Prostate gland (tissue), 2 donors: ENCODE measurements at regions not wholly inside any gene's neighbourhood (a gene's known extent, or its start where the extent isn't known, plus 50 kb on each side); places are given as distances from the start of the nearest gene placed in this dataset.

ENCODE experiments used
- DNase-seq: peaks from one replicate; pipeline ENCODE4 v3.0.0-alpha.2; 2019; ENCODE audit warnings: low spot score
- H3K27ac ChIP-seq, 2 donors: fragments of 200-600 bp; sonication (generic); 2 replicates each; pipeline ENCODE4 v1.5.1; 2017 to 2019
- H3K27me3 ChIP-seq: fragments of 200-600 bp; sonication (generic); replicated peaks from 2 replicates; pipeline ENCODE4 v1.5.1; 2019; ENCODE audit not compliant: insufficient read depth
- H3K36me3 ChIP-seq, 2 donors: fragments of 200-600 bp; sonication (generic); 1 replicate in 1 of 2; 2 replicates in 1 of 2; pipeline versions ENCODE4 v1.5.1 to v1.8.1; 2017 to 2019
- H3K4me1 ChIP-seq: fragments of 200-600 bp; sonication (generic); replicated peaks from 2 replicates; pipeline ENCODE4 v1.5.1; 2019
- H3K4me3 ChIP-seq, 2 donors: fragments of 200-600 bp; sonication (generic); 2 replicates each; pipeline ENCODE4 v1.5.1; 2017 to 2019
- H3K9me3 ChIP-seq: fragments of 200-600 bp; sonication (generic); 2 replicates; pipeline ENCODE4 v1.5.1; 2017
- CTCF ChIP-seq, 4 experiments: fragments of 200-600 bp in 2 of 4; fragments of 450-650 bp in 2 of 4; sonication (generic) in 2 of 4; IDR thresholded peaks; 1 replicate in 3 of 4; 2 replicates in 1 of 4; pipeline ENCODE4 v1.5.1; 2016 to 2019; ENCODE audit warnings: antibody characterized with exemption in 4 of 4, mild to moderate bottlenecking in 2 of 4, moderate library complexity in 2 of 4
- POLR2A ChIP-seq: fragments of 450-650 bp; IDR thresholded peaks from one replicate; pipeline ENCODE4 v1.6.1; 2016; ENCODE audit warnings: antibody characterized with exemption, mild to moderate bottlenecking
- POLR2AphosphoS5 ChIP-seq: sonication (generic); formaldehyde crosslinking; IDR thresholded peaks from one replicate; pipeline ENCODE4 v1.6.1; 2017; ENCODE audit warnings: antibody characterized with exemption
- WGBS: methylation state at CpG from one replicate; pipeline ENCODE4 v1.1.5; 2018; 5-methylcytosine and 5-hydroxymethylcytosine counted together
- intact Hi-C: fragments of 100-400 bp; cut with DNase I; formaldehyde crosslinking; loops from one replicate; pipeline ENCODE4 v1.14.2; 2022

DNA sequence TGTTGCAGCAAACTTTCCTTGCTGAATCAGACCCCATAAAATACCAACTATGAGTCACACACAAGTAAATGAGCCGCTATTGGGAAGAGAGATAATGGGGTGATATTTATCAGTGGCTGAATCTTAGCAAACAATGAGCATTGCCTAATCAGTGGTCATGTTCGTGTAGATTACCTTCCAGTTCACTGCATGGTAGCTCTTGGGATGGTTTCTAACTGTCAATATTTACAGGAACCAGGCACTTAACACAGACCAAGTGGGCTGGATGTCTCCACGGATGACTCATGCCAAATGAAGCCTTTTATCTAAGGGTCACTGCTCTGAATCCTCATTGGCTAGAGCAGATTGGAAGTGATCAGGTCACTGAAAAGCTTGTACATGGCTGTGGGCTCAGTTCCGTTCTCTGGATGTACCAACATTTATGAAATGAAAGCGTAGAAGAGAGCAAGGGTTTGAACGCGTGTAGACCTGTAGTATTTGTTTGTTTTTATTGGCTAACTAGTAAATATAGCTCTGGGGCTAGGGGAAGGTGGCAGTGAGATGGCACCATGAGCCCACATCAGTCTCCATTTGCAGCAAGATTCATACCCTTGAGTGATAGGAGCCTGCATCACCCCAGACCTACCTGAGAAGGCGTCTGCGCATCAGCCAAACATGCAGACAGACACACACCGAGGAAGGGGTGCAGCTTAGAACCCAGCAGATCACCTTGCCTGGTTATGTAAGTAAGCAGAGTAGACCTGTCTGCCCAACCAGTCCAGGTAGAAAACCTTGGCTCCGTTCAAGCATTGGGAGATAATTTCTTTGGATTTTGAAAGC lies 153.3 kb downstream of the TOMM20 start:
- TF ChIP-seq POLR2A (no peak), POLR2AphosphoS5 (peak; percentile 60)
- no peaks in the 10 kb centered on the region for H3K9me3 ChIP-seq
- intact Hi-C loops, result no loop called here
- no peak for DNase-seq
- H3K4me3 ChIP-seq, result no peak overlapping the region
- WGBS, result 73% methylated on average over 11 of the region's 11 CpGs
- H3K27me3 ChIP-seq, result no peaks in the 10 kb centered on the region
- H3K4me1 ChIP-seq, result peaks cover 22% of the 10 kb centered on the region
- no peak overlapping the region for H3K27ac ChIP-seq
- no peaks in the 10 kb centered on the region for H3K36me3 ChIP-seq

GRCh38 chr1:234973426-234974250 lies 155.0 kb downstream of the TOMM20 start:
- peak; percentile 79 for TF ChIP-seq POLR2AphosphoS5
- no peak for TF ChIP-seq POLR2A
- no peaks in the 10 kb centered on the region for H3K36me3 ChIP-seq
- H3K4me3 ChIP-seq, result no peak overlapping the region
- WGBS, result 42% methylated on average over 10 of the region's 10 CpGs
- H3K27me3 ChIP-seq, result no peaks in the 10 kb centered on the region
- DNase-seq, result peak; percentile 43
- intact Hi-C loops, result loop anchor here (5.0 kb wide), 2 partner anchors 251 to 361 kb away; partner anchors contain the start of gene IRF2BP2
- peaks cover 16% of the 10 kb centered on the region for H3K4me1 ChIP-seq
- H3K9me3 ChIP-seq, result no peaks in the 10 kb centered on the region
- peak overlapping the region; percentile 4 to 32 for H3K27ac ChIP-seq

GRCh38 chr1:234972411-234973191 lies 156.0 kb downstream of the TOMM20 start:
- H3K36me3 ChIP-seq, result no peaks in the 10 kb centered on the region
- TF ChIP-seq CTCF (IDR thresholded peaks at IDR 0.05) (no peak), POLR2AphosphoS5 (no peak), POLR2A (no peak)
- intact Hi-C loops, result loop anchor here (5.0 kb wide), 2 partner anchors 250 to 360 kb away; partner anchors contain the start of gene IRF2BP2
- no peaks in the 10 kb centered on the region for H3K9me3 ChIP-seq
- 93% methylated on average over 19 of the region's 19 CpGs for WGBS
- DNase-seq, result no peak
- H3K4me3 ChIP-seq, result no peak overlapping the region
- peaks cover 9% of the 10 kb centered on the region for H3K4me1 ChIP-seq
- H3K27me3 ChIP-seq, result no peaks in the 10 kb centered on the region
- H3K27ac ChIP-seq, result no peak overlapping the region

- no peak for DNase-seq
- TF ChIP-seq CTCF (IDR thresholded peaks at IDR 0.05), result no peak
- no peak for TF ChIP-seq POLR2AphosphoS5
- TF ChIP-seq POLR2A, result no peak
- peak overlapping the region; percentile 72 for H3K27ac ChIP-seq
- H3K4me3 ChIP-seq, result no peak overlapping the region
- intact Hi-C loops, result loop anchor here (5.0 kb wide), 2 partner anchors 249 to 359 kb away; partner anchors contain the start of gene IRF2BP2
- H3K27me3 ChIP-seq, result no peaks in the 10 kb centered on the region
- no peaks in the 10 kb centered on the region for H3K36me3 ChIP-seq
- peaks cover 9% of the 10 kb centered on the region for H3K4me1 ChIP-seq
- WGBS, result 83% methylated on average over 9 of the region's 9 CpGs
- H3K9me3 ChIP-seq, result no peaks in the 10 kb centered on the region
These were observed 156.9 kb downstream of the TOMM20 start for GRCh38 chr1:234971586-234972297.

DNA sequence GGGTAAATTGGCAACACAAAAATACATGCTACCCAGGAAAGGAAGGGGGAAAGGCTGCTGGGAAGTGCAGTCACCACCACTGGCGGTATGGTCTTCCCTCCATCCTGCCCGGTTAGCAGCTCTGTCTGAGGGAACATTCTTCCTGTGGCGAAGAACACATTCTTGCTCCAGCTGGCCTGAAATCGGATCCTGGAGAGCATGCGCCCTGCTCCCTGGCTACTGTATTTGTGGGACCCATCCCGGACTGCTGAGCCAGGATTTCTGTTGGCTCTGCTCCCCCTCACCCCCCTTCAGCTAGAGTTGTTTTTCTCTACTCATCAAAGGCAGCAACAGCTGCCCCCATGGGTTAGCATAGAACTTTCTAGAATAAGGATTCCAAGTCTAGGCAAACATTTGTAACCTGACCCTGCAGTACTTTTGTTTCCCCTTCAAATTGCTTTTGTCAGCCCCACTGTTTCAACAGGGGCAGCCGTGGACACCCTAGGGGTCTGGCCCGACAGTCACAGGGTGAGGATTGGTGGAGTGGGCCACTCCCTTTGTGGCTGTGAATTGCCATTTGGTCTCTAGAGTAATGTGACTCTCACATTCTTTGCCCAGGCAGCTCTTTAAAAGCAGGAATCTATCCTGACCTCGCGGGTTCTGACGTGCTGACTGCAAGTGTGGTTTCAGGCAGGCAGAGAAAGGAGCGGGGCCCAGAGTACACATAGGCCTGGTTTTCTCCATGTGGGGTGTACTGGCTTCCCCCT lies 157.7 kb downstream of the TOMM20 start:
- TF ChIP-seq POLR2A (no peak), POLR2AphosphoS5 (peak; percentile 46)
- no peaks in the 10 kb centered on the region for H3K36me3 ChIP-seq
- 19% methylated on average over 12 of the region's 12 CpGs for WGBS
- H3K9me3 ChIP-seq, result no peaks in the 10 kb centered on the region
- H3K27ac ChIP-seq, result peak overlapping the region; percentile 72
- intact Hi-C loops, result loop anchor here (5.0 kb wide), 2 partner anchors 249 to 359 kb away; partner anchors contain the start of gene IRF2BP2
- H3K4me1 ChIP-seq, result peaks cover 9% of the 10 kb centered on the region
- peak; percentile 68 for DNase-seq
- no peaks in the 10 kb centered on the region for H3K27me3 ChIP-seq
- no peak overlapping the region for H3K4me3 ChIP-seq
